Adipocyte (in vitro differentiated cells): ENCODE measurements at regions not wholly inside any gene's neighbourhood (a gene's known extent, or its start where the extent isn't known, plus 50 kb on each side); places are given as distances from the start of the nearest gene placed in this dataset.

Experiments
- DNase-seq: peaks from one replicate; pipeline ENCODE4 v3.0.0-alpha.2; 2015; ENCODE audit warnings: low read depth
- H3K27me3 ChIP-seq: replicated peaks from 2 replicates; pipeline ENCODE4 v1.7.0; 2013; ENCODE audit warnings: mild to moderate bottlenecking, low read length, moderate library complexity; ENCODE audit not compliant: control insufficient read depth, insufficient read depth
- H3K36me3 ChIP-seq: 2 replicates; pipeline ENCODE4 v1.7.0; 2013; ENCODE audit warnings: low read length, mild to moderate bottlenecking, moderate library complexity; ENCODE audit not compliant: control insufficient read depth, insufficient read depth, severe bottlenecking
- H3K4me1 ChIP-seq: 2 replicates; pipeline ENCODE4 v1.7.0; 2013; ENCODE audit warnings: mild to moderate bottlenecking, low read length, moderate library complexity; ENCODE audit not compliant: control insufficient read depth, insufficient read depth
- H3K4me3 ChIP-seq: 2 replicates; pipeline ENCODE4 v1.7.0; 2013; ENCODE audit warnings: mild to moderate bottlenecking, low read length, moderate library complexity
- H3K9ac ChIP-seq: 2 replicates; pipeline ENCODE4 v1.7.0; 2013; ENCODE audit warnings: mild to moderate bottlenecking, low read length, moderate library complexity
- H3K9me3 ChIP-seq: 2 replicates; pipeline ENCODE4 v1.7.0; 2013; ENCODE audit warnings: mild to moderate bottlenecking, low read length, moderate library complexity; ENCODE audit not compliant: control insufficient read depth

DNA sequence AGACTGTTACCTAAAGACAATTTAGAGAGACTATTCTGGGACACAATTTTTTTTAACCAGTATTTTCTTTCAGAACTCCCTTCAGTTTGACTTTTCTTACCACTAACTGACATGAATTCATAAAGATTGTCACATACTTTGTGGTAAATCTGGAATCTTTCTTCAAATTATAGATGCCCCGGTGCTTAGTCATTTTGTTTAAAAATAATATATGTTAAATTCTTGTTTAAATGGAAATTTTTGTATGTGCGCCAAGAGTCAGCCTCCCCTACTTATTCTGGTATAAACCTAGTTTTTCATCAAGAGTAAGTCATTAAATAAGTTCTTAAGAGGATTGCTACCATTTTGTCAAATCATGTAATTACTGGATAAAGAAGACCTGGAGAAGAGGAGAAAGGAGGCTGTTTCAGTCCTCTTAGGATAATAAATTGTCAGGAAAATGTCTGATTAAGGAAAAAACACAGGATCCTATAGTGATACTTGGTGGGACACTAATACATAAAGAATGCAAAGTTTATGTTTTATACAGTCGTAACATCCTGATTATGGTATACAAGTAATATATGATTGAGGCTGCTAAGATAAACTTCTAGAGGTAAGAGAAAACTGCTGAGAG lies 424.4 kb downstream of the PMP22 start:
- no peak overlapping the region for H3K4me3 ChIP-seq
- no peaks in the 10 kb centered on the region for H3K27me3 ChIP-seq
- DNase-seq: peak; percentile 79
- H3K4me1 ChIP-seq: peaks cover 8% of the 10 kb centered on the region
- H3K9me3 ChIP-seq: peaks cover 7% of the 10 kb centered on the region
- no peaks in the 10 kb centered on the region for H3K36me3 ChIP-seq
- no peak overlapping the region for H3K9ac ChIP-seq

DNA sequence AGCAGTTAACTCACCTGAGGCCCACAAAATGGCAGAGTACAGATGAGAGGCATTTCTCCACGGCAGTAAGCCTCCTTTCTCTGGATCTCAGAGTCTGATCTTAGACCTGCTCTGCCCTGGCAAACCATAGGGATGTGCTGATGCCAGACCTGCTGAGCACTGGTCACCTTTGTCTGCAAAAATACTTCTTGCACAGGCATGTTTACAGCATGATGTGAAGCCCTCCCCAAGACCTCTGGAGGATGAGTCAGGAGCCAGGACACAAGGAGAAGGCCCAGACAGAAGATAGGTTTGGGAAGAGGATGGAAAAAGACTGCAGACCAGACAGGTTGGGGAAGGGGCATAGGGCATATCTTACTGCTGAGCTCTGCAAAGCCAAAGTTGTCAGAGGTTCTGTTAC lies 426.6 kb downstream of the PMP22 start:
- H3K36me3 ChIP-seq: no peaks in the 10 kb centered on the region
- H3K9me3 ChIP-seq: peaks cover 7% of the 10 kb centered on the region
- H3K4me3 ChIP-seq: no peak overlapping the region
- no peaks in the 10 kb centered on the region for H3K4me1 ChIP-seq
- no peaks in the 10 kb centered on the region for H3K27me3 ChIP-seq
- DNase-seq: no peak
- H3K9ac ChIP-seq: no peak overlapping the region

DNA sequence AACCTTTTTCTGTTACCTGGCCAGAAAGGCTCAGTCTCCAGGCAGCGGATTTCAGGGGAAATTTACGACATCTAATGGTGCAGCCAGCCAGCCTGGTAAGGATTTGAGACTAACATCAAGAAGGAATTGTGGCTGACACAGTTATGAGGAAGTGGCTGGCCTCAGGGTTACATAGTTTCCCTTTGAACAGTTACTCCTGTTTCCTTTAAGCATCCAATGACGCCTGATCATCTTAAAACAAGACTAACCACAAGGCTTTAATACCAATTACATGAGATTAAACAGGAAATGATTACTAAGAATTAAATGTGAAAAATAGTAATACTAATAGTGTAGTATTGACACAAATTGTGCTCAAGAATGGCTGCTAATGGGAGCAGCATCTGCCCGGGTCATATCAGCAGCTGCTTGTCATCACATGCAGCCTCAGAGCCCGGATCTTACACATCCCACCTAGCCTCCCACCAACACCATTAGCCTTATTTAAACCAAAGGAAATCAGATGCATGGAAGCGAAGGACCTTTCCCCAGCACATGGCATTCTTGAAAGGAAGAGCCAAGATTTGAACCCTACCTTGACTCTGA lies 431.8 kb downstream of the PMP22 start:
- Histone ChIP-seq H3K9me3 (peaks cover 7% of the 10 kb centered on the region), H3K4me3 (no peak overlapping the region), H3K27me3 (no peaks in the 10 kb centered on the region), H3K9ac (no peak overlapping the region), H3K36me3 (no peaks in the 10 kb centered on the region), H3K4me1 (no peaks in the 10 kb centered on the region)
- DNase-seq: peak; percentile 29

DNA sequence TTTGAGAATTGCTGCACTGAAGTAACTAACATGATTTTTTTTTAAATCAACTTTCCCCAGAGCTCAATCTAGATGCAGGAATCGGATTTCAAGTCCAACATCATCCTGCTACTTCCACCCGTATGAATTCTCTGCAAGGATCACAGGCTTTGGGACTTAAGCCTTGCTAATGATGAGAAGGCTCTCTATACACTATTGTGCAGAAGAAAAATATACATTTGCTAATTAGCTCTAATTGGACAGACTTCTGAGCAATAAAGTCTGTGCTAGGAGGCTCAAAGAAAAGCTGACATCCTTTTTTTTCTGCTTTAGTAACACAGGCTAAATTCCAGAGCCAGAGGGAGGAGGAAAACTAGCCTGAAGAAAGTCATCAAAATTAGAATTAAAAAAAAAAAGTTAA lies 433.6 kb downstream of the PMP22 start:
- Histone ChIP-seq H3K27me3 (peaks cover 6% of the 10 kb centered on the region), H3K36me3 (no peaks in the 10 kb centered on the region), H3K4me3 (no peak overlapping the region), H3K9me3 (peaks cover 7% of the 10 kb centered on the region), H3K4me1 (no peaks in the 10 kb centered on the region), H3K9ac (no peak overlapping the region)
- DNase-seq: peak; percentile 20

DNA sequence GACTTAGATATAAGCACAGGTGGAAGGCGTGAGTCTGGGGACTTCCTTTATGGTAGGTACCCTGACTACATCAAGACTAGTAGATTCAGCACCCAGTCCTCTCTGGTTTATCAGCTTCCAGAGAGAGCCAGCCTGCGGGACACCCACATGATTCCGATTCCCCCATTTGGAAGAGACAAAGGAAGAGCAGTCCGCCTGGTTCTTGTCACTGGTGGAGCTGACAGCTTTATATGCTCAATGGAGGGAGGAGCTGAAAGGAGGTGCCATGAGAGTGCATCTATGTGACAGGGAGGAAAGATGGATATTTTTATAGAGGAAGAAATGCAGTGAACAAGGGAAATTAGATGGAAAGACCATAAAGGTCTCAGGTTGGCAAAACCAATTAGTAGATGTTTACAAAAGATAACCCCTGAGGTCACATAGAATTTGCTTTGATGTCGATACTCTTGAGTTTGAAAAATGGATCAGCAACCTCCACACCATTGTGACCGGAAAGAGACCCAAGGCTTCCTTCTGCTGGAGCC lies 437.7 kb downstream of the PMP22 start:
- no peak overlapping the region for H3K9ac ChIP-seq
- peaks cover 21% of the 10 kb centered on the region for H3K9me3 ChIP-seq
- no peak for DNase-seq
- H3K4me1 ChIP-seq: no peaks in the 10 kb centered on the region
- H3K36me3 ChIP-seq: no peaks in the 10 kb centered on the region
- H3K4me3 ChIP-seq: no peak overlapping the region
- H3K27me3 ChIP-seq: peaks cover 6% of the 10 kb centered on the region

DNA sequence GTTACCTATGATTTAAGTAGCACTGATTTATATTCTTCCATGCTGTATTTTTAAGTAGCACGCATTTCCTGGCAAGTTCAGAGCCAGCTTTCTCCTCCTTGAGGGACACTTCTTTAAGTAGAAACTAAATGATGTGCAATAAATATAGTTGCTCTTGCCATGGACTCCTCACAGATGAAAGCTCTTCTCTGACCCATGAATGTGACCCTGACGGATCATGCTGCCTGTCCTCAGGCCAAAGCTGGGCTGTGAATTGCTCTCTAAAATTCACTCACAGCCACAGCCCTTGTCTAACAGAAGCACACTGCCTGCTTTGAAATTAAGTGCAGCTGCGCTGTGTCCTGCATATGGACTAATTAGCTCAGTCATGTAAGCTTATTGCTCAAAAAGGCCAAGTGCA lies 438.8 kb downstream of the PMP22 start:
- Histone ChIP-seq H3K4me3 (no peak overlapping the region), H3K9ac (no peak overlapping the region), H3K27me3 (peaks cover 6% of the 10 kb centered on the region), H3K4me1 (no peaks in the 10 kb centered on the region), H3K36me3 (no peaks in the 10 kb centered on the region), H3K9me3 (peaks cover 21% of the 10 kb centered on the region)
- DNase-seq: no peak

DNA sequence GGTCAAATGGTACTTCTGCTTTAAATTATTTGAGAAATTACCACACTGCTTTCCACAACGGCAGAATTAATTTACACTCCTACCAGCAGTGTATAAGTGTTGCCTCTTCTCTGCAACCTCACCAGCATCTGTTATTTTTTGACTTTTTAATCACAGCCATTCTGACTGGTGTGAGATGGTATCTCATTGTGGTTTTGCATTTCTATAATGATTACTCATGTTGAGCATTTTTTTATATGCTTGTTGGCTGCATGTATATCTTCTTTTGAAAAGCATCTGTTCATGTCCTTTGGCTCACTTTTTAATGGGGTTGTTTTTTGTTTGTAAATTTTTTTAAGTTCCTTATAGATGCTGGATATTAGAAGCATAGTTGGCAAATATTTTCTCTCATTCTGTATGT lies 446.7 kb downstream of the PMP22 start:
- DNase-seq: no peak
- no peaks in the 10 kb centered on the region for H3K36me3 ChIP-seq
- peaks cover 9% of the 10 kb centered on the region for H3K9me3 ChIP-seq

DNA sequence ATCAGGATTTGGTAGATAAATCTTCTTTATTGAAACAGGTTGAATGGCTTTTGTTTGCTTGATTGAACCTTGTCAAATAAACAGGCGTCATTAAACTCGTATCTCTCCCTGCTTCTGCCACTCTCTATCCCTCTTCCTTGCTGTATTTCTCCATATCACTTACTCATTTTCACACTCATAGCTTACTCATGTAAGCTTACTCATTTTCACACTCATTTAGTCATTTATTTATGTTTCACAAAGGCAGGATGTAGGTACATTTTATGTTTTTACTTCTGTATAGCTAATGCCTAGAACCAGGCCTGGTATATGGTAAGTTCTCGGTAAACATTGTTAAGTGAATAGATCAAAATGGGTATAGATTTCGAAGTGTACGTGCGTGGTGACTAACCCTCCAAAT lies 450.0 kb downstream of the PMP22 start:
- no peak for DNase-seq
- H3K36me3 ChIP-seq: no peaks in the 10 kb centered on the region

More for the DNA sequence above, 446.7 kb downstream of the PMP22 start:
- Histone ChIP-seq H3K4me3 (no peak overlapping the region), H3K27me3 (no peaks in the 10 kb centered on the region), H3K9ac (no peak overlapping the region), H3K4me1 (no peaks in the 10 kb centered on the region)

DNA sequence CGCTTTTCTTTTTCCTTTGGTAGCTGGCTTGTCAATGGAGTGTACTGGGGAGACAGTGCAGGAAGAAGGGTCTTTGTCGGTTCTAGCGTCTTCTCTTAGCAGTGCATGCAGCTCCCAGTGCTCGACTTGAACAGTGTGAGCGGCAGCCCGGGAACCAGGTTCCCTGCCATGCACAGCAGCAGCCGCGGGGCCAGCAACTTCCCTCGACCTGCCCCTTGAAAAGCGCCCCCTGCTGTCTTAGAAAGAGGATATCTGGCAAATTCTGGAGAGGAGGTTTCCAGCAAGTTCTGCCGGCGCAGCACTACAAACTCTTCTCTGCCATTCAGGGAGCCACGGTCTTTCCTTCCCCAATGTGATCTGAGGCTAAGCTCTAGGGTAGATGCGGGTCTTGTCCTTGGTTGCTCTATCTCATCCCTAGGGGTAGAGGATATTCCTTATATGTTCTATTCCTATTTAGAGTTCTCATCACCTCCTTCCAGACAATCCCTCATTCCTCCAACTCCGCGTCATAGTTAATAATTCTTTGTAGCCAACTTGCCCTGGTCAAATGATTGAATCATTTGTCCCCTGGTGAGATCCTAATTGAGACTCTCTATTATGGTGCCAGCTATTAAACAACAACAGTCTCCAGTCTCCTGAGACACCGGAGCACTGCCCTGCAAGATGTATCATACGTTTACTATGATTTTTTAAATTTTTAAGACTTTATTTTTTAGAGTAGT lies 451.3 kb downstream of the PMP22 start:
- Histone ChIP-seq H3K36me3 (no peaks in the 10 kb centered on the region), H3K27me3 (no peaks in the 10 kb centered on the region), H3K9me3 (no peaks in the 10 kb centered on the region), H3K4me3 (no peak overlapping the region), H3K4me1 (no peaks in the 10 kb centered on the region), H3K9ac (no peak overlapping the region)
- no peak for DNase-seq

More for the DNA sequence above, 450.0 kb downstream of the PMP22 start:
- no peaks in the 10 kb centered on the region for H3K4me1 ChIP-seq
- H3K9me3 ChIP-seq: peaks cover 7% of the 10 kb centered on the region
- H3K9ac ChIP-seq: no peak overlapping the region
- H3K4me3 ChIP-seq: no peak overlapping the region
- no peaks in the 10 kb centered on the region for H3K27me3 ChIP-seq

DNA sequence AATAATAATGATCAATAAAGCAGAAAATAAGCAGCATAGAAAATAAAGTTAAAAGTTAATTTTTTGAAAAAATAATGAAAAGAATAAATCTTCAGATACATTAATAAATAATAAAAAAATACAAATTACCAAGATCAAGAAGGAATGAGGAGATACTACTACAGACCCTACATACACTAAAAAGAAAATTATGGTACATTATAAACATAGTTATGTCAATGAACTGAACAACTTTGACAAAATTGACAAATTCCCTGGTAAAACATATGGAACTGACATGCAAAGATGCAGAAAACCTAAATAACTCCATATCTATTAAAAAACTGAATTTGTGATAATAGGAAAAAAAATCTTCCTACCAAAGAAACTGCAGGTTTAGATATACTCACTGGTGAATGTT lies 456.7 kb downstream of the PMP22 start:
- H3K9ac ChIP-seq: no peak overlapping the region

DNA sequence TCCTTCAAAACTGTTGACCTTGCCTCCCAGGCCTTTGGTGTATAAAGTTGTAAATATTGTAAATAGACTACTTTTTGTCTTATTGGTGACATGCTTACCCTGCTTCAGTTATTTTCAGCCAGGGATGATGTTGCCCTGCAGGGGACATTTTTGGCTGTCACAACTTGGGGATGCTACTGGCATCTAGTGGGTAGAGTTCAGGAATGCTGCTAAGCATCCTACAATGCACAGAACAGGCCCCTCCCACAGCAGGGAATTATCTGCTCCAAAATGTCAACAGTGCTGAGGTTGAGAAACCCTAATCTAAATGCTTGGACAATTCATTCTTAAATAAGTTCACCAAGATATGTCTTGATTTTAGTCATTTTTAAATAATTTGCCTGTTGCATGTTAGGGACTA lies 459.8 kb downstream of the PMP22 start:
- no peaks in the 10 kb centered on the region for H3K27me3 ChIP-seq
- H3K36me3 ChIP-seq: no peaks in the 10 kb centered on the region
- H3K9ac ChIP-seq: no peak overlapping the region
- H3K4me1 ChIP-seq: peaks cover 13% of the 10 kb centered on the region
- peaks cover 4% of the 10 kb centered on the region for H3K9me3 ChIP-seq
- no peak overlapping the region for H3K4me3 ChIP-seq
- peak; percentile 6 for DNase-seq

More for the DNA sequence above, 456.7 kb downstream of the PMP22 start:
- DNase-seq: no peak
- Histone ChIP-seq H3K36me3 (no peaks in the 10 kb centered on the region), H3K9me3 (no peaks in the 10 kb centered on the region), H3K4me3 (no peak overlapping the region), H3K27me3 (no peaks in the 10 kb centered on the region), H3K4me1 (peaks cover 11% of the 10 kb centered on the region)
